GM23338 (cell line): ENCODE measurements at regions not wholly inside any gene's neighbourhood (a gene's known extent, or its start where the extent isn't known, plus 50 kb on each side); places are given as distances from the start of the nearest gene placed in this dataset.

ENCODE experiments used
- CREB1 ChIP-seq: fragments of 250-450 bp; sonication (Bioruptor Pico); IDR thresholded peaks from 2 replicates; pipeline ENCODE4 v1.5.0; 2020; ENCODE audit warnings: low read depth, mild to moderate bottlenecking, moderate library complexity
- EZH2 ChIP-seq: fragments of 200-600 bp; sonication (generic); IDR thresholded peaks from one replicate; pipeline ENCODE4 v1.8.0; 2017; ENCODE audit warnings: antibody characterized with exemption, mild to moderate bottlenecking, low read depth; ENCODE audit not compliant: unreplicated experiment
- EZH2phosphoT487 ChIP-seq: fragments of 200-600 bp; sonication (generic); IDR thresholded peaks from one replicate; pipeline ENCODE4 v1.8.1; 2018; ENCODE audit warnings: antibody characterized with exemption; ENCODE audit not compliant: unreplicated experiment
- JUNB ChIP-seq: IDR thresholded peaks from one replicate; pipeline ENCODE4 v1.6.1; 2016; ENCODE audit warnings: antibody characterized with exemption; ENCODE audit not compliant: unreplicated experiment
- NANOG ChIP-seq: IDR thresholded peaks from 2 replicates; pipeline ENCODE4 v1.6.1; 2016; ENCODE audit warnings: antibody characterized with exemption, borderline replicate concordance
- POLR2AphosphoS5 ChIP-seq: IDR thresholded peaks from 2 replicates; pipeline ENCODE4 v1.6.1; 2016; ENCODE audit warnings: antibody characterized with exemption, low read depth
- STAT1 ChIP-seq: IDR thresholded peaks from one replicate; pipeline ENCODE4 v1.6.1; 2016; ENCODE audit warnings: antibody characterized with exemption; ENCODE audit not compliant: unreplicated experiment
- ZNF114 ChIP-seq: fragments of 250-450 bp; sonication (Bioruptor Pico); IDR thresholded peaks from 2 replicates; pipeline ENCODE4 v1.5.0; 2020; ENCODE audit warnings: mild to moderate bottlenecking, moderate library complexity
- ZNF331 ChIP-seq: fragments of 250-450 bp; sonication (Bioruptor Pico); IDR thresholded peaks from 2 replicates; pipeline ENCODE4 v1.5.0; 2020; ENCODE audit warnings: low read depth, mild to moderate bottlenecking, moderate library complexity
- TF ChIP-seq, protein P1 (sequence below), 2 experiments: fragments of 200-600 bp in 1 of 2; sonication (generic) in 1 of 2; conservative IDR thresholded peaks; 2 replicates each; pipeline versions ENCODE4 v1.5.1 to v1.6.1; 2016 to 2017; ENCODE audit warnings: antibody characterized with exemption in 2 of 2, low read depth in 2 of 2, mild to moderate bottlenecking in 2 of 2, moderate library complexity in 1 of 2
- TF ChIP-seq, protein P2 (sequence below): IDR thresholded peaks from one replicate; pipeline ENCODE4 v1.6.1; 2018; ENCODE audit warnings: antibody characterized with exemption; ENCODE audit not compliant: unreplicated experiment
- TF ChIP-seq, protein P3 (sequence below): IDR thresholded peaks from 2 replicates; pipeline ENCODE4 v1.6.1; 2016; ENCODE audit warnings: antibody characterized with exemption
- TF ChIP-seq, protein P4 (sequence below): fragments of 250-450 bp; sonication (Bioruptor Pico); IDR thresholded peaks from 2 replicates; pipeline ENCODE4 v1.5.0; 2020; ENCODE audit warnings: mild to moderate bottlenecking, moderate library complexity

DNA sequence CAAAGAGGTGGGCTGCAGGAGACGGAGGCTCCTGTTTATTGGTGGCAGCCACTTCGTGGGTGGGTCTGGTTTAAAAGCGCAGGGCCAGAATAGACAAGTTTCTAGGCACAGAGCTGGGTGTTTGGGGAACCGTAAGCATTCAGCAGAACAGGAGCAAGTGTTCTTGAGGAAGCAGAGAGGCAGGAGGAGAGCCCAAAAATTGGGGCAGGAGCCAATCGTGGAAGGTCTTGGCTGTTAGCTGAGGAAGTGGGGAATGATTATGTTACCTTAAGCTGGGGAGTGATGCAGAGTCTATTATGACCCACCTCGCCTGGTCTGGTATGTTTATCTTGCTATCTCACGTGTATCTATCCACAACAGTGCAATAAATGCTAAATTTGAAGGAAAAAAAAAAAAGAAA, 64.3 kb upstream of the ATL2 start:
- TF ChIP-seq POLR2AphosphoS5 (no peak), EZH2 (no peak), CREB1 (CRISPR knock-in tag) (no peak), EZH2phosphoT487 (no peak), ZNF114 (CRISPR knock-in tag) (no peak), JUNB (no peak), ZNF331 (no peak), STAT1 (no peak), NANOG (no peak)
- TF ChIP-seq, protein P1, sequence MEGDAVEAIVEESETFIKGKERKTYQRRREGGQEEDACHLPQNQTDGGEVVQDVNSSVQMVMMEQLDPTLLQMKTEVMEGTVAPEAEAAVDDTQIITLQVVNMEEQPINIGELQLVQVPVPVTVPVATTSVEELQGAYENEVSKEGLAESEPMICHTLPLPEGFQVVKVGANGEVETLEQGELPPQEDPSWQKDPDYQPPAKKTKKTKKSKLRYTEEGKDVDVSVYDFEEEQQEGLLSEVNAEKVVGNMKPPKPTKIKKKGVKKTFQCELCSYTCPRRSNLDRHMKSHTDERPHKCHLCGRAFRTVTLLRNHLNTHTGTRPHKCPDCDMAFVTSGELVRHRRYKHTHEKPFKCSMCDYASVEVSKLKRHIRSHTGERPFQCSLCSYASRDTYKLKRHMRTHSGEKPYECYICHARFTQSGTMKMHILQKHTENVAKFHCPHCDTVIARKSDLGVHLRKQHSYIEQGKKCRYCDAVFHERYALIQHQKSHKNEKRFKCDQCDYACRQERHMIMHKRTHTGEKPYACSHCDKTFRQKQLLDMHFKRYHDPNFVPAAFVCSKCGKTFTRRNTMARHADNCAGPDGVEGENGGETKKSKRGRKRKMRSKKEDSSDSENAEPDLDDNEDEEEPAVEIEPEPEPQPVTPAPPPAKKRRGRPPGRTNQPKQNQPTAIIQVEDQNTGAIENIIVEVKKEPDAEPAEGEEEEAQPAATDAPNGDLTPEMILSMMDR (conservative IDR thresholded peaks at IDR 0.05; ENCODE audit: low read depth in 2 of 2) = no peak
- TF ChIP-seq, protein P2, sequence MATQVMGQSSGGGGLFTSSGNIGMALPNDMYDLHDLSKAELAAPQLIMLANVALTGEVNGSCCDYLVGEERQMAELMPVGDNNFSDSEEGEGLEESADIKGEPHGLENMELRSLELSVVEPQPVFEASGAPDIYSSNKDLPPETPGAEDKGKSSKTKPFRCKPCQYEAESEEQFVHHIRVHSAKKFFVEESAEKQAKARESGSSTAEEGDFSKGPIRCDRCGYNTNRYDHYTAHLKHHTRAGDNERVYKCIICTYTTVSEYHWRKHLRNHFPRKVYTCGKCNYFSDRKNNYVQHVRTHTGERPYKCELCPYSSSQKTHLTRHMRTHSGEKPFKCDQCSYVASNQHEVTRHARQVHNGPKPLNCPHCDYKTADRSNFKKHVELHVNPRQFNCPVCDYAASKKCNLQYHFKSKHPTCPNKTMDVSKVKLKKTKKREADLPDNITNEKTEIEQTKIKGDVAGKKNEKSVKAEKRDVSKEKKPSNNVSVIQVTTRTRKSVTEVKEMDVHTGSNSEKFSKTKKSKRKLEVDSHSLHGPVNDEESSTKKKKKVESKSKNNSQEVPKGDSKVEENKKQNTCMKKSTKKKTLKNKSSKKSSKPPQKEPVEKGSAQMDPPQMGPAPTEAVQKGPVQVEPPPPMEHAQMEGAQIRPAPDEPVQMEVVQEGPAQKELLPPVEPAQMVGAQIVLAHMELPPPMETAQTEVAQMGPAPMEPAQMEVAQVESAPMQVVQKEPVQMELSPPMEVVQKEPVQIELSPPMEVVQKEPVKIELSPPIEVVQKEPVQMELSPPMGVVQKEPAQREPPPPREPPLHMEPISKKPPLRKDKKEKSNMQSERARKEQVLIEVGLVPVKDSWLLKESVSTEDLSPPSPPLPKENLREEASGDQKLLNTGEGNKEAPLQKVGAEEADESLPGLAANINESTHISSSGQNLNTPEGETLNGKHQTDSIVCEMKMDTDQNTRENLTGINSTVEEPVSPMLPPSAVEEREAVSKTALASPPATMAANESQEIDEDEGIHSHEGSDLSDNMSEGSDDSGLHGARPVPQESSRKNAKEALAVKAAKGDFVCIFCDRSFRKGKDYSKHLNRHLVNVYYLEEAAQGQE = no peak
- TF ChIP-seq, protein P3, sequence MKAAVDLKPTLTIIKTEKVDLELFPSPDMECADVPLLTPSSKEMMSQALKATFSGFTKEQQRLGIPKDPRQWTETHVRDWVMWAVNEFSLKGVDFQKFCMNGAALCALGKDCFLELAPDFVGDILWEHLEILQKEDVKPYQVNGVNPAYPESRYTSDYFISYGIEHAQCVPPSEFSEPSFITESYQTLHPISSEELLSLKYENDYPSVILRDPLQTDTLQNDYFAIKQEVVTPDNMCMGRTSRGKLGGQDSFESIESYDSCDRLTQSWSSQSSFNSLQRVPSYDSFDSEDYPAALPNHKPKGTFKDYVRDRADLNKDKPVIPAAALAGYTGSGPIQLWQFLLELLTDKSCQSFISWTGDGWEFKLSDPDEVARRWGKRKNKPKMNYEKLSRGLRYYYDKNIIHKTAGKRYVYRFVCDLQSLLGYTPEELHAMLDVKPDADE = no peak
- TF ChIP-seq, protein P4, sequence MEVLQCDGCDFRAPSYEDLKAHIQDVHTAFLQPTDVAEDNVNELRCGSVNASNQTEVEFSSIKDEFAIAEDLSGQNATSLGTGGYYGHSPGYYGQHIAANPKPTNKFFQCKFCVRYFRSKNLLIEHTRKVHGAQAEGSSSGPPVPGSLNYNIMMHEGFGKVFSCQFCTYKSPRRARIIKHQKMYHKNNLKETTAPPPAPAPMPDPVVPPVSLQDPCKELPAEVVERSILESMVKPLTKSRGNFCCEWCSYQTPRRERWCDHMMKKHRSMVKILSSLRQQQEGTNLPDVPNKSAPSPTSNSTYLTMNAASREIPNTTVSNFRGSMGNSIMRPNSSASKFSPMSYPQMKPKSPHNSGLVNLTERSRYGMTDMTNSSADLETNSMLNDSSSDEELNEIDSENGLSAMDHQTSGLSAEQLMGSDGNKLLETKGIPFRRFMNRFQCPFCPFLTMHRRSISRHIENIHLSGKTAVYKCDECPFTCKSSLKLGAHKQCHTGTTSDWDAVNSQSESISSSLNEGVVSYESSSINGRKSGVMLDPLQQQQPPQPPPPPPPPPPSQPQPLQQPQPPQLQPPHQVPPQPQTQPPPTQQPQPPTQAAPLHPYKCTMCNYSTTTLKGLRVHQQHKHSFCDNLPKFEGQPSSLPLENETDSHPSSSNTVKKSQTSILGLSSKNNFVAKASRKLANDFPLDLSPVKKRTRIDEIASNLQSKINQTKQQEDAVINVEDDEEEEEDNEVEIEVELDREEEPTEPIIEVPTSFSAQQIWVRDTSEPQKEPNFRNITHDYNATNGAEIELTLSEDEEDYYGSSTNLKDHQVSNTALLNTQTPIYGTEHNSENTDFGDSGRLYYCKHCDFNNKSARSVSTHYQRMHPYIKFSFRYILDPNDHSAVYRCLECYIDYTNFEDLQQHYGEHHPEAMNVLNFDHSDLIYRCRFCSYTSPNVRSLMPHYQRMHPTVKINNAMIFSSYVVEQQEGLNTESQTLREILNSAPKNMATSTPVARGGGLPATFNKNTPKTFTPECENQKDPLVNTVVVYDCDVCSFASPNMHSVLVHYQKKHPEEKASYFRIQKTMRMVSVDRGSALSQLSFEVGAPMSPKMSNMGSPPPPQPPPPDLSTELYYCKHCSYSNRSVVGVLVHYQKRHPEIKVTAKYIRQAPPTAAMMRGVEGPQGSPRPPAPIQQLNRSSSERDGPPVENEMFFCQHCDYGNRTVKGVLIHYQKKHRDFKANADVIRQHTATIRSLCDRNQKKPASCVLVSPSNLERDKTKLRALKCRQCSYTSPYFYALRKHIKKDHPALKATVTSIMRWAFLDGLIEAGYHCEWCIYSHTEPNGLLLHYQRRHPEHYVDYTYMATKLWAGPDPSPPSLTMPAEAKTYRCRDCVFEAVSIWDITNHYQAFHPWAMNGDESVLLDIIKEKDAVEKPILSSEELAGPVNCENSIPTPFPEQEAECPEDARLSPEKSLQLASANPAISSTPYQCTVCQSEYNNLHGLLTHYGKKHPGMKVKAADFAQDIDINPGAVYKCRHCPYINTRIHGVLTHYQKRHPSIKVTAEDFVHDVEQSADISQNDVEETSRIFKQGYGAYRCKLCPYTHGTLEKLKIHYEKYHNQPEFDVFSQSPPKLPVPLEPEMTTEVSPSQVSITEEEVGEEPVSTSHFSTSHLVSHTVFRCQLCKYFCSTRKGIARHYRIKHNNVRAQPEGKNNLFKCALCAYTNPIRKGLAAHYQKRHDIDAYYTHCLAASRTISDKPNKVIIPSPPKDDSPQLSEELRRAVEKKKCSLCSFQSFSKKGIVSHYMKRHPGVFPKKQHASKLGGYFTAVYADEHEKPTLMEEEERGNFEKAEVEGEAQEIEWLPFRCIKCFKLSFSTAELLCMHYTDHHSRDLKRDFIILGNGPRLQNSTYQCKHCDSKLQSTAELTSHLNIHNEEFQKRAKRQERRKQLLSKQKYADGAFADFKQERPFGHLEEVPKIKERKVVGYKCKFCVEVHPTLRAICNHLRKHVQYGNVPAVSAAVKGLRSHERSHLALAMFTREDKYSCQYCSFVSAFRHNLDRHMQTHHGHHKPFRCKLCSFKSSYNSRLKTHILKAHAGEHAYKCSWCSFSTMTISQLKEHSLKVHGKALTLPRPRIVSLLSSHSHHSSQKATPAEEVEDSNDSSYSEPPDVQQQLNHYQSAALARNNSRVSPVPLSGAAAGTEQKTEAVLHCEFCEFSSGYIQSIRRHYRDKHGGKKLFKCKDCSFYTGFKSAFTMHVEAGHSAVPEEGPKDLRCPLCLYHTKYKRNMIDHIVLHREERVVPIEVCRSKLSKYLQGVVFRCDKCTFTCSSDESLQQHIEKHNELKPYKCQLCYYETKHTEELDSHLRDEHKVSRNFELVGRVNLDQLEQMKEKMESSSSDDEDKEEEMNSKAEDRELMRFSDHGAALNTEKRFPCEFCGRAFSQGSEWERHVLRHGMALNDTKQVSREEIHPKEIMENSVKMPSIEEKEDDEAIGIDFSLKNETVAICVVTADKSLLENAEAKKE = no peak
